ENCODE measurements at regions not wholly inside any gene's neighbourhood (a gene's known extent, or its start where the extent isn't known, plus 50 kb on each side); places are given as distances from the start of the nearest gene placed in this dataset.
"Not testable (repeated sequence)": the region's sequence is repeated elsewhere in the genome, so short reads cannot be mapped to it uniquely, and the experiment has no call there.

DNA sequence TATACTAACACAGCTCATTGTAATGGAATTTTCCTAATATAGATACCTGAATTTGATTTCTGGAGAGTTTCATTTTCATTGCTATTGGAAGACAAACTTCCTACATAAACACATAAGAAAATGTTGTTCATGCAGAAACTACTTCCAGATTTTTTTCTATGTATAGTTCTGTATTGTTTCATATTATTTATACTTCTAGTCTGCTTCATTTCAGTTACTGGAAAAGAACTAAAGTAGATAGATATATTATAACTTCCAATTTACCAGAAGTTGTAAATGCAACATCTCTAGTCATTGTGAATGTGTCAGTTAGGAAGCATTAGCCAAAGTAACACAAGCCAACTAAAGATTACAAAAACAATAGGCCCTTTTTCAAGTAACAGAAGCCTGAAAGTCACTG, 147.3 kb upstream of the ZNF385D start:
- no peak for DNase-seq

DNA sequence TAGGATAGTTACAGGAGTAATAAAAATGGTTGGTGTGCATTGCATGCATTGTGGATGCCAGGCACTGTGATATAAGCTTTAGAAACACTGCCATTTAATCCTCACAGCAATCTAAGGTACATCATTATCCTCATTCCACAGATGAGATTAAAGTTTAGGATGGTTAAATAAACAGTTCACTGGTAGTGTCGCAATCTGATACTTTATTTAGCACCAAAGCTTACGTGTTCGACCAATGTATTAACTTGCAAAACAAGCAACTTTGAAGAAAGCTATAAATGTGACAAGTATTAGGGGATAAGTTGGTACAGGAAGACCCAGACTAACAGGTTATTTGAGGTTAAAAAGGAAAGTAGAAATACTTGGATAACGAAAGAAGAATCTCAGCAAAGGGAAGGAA, 150.5 kb upstream of the ZNF385D start:
- DNase-seq: no peak

DNA sequence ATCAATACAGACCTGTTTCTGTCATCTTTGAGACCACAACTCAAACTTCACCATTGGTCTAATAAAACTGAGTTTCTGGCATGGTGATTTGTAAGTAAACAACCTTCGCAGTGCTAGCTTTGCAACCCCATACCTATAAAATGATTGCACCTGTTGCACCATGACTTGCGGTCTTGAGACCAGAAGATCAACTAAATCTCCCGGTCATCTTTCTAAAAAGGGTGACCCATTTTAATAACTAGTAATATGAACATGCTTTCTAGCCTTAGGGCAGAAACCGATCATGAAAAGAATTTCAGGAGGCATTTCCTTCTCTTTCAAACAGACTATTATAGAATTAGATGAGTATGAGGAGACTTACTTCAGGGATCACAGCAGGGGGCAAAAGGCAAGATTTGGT, 151.9 kb upstream of the ZNF385D start:
- no peak for DNase-seq

DNA sequence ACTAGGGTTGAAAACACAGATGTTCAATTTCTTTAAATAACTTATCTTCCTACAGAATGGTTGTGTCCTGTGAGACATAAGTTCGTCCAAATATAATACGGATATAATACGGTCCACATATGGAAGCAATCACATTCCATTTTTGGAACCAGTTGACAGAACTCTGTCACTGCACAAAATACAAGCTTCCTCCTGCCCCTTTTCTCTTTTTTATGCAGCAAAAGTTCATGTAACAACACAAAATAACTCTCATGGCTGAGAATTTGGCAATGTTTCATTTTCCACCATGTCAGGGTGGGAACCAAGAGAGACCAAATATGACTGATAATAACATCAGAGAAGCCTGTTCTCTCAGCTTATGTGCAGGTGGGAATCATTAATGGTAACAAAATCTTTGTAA, 158.1 kb upstream of the ZNF385D start:
- DNase-seq: no peak

DNA sequence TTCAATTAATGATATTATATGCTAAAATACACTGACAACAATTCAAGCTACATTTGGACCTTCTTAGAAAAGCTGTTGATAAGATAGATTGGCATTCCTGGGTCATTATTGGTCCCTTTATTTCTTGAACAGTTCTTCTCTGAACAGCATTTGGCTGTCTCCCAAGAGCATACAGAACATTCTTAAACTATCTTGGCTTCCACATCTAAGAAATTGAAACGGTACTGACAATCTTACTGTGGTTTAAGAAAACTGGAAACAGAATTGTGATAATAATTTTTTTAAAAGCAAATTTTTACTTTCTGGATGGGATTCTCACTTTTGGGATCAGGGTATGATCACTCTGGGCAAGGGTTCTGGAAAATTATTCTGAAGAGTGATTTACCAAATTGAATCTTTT, 161.7 kb upstream of the ZNF385D start:
- DNase-seq: no peak

DNA sequence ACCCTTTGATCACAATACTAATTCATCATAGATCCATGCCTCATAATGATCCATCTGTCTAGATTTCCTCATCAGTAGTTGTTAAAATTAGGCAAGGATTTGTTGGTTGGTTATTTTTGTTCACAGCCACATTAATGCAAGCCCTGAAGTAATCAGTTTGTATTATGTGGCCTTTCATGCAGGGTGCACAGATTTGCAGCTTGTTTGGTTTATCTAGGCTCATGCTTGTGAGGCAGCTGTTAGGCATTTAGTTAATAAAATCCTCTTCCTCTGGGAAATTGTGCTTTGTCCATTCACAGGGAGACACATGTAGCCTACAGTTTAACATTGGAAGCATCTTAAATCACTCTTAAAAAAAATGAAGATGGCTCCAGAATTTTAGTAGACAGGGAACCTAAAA, 162.8 kb upstream of the ZNF385D start:
- DNase-seq: no peak

DNA sequence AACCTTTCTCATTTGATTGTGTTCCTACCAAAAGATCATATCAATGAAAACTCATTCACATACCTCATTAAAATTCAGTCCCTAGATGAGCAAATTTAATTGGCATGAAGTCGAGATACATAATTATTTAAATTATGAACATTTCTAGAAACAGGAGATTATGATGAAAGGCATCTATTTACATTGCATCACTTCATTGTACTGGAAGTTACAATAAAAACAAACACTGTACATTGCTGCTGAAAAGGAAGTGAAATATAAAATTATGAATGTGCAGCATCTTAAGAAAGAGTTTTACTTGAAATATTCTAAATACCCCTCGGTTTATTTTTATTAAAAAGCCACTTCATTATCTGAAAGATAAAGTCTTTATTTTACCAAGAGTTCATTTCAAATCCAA, 163.4 kb upstream of the ZNF385D start:
- no peak for DNase-seq

DNA sequence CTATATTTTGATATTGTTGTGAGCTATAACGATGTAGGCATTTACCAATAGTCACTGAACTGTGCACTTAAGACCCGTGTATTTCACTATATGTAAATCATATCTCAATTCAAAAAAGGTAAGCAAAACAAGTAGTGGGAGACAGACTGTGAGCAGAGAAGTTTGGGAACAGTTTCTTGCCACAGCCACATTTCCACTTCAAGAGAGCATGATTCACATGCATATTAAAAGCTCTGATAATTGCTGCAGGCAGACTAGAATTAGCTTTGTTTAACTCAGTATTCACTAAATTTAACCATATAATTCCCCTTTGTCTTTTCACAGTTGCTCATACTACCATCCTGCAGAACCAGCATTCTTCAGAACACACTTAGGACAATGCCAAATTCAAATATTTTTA, 168.4 kb upstream of the ZNF385D start:
- DNase-seq: no peak

DNA sequence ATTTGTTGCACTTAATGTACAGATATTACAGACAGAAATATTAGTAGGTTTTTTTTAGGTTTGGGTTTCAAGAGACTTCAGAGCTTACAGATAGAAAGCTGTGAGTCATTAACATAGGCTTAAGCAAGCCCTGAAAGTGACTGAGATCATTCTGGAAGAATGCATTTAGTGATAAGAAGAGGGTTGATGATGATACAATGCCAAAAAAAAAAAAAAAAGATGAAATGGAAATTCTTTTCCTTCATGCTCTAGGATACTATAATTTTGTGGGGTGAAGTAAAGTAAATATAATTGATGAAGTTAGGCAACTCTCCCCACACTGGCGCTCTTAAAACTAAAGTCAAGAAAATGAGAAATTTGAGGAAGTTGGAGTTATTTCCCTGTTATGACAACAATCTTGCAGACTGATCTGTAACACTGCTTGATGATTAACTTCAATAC, 169.4 kb upstream of the ZNF385D start:
- DNase-seq: no peak

DNA sequence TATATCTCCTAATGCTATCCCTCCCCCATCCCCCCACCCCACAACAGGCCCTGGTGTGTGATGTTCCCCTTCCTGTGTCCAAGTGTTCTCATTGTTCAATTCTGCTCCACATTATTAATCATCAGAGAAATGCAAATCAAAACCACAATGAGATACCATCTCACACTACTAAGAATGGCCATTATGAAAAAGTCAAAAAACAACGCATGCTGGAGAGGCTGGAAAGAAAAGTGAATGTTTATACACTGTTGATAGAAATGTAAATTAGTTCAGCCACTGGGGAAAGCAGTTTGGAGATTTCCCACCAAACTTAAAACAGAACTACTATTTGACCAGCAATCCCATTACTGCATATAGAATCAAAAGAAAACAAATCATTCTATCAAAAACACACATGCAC, 172.1 kb upstream of the ZNF385D start:
- not testable (repeated sequence) for DNase-seq

DNA sequence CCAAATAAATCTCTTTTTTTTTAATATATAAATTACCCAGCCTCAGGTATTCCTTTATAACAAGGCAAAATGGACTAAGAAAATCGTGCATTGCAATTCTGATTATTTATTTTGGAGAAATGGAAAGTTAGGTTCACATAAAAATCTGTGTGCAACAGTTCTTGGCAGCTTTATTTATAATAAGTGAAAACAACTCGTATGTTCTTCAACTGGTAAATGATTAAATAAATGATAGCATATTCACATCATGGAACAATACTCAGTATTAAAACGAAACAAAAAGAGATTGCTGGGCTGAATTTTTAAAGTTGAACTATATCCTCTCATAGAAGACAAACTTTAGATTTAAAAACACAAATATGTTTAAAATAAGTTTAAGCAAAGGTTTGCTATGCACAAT, 176.3 kb upstream of the ZNF385D start:
- DNase-seq: no peak

DNA sequence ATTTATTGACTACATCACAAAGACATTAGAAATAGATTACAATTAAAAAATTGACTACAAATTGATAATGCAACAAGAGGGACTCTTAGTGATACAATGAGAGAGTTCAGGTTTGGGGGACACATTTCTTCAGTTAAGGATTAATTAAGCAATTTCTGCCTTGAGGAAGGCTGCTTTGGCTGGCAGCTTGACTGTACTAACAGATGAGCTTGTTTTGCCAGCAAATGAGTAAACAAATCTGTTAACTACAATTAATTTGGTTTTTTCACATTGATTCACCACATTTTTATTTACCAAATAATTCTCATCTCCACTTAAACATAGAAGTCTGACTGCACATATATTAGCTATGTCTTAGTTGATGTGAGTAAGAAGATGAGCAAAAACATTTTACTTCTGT, 183.6 kb upstream of the ZNF385D start:
- DNase-seq: no peak

DNA sequence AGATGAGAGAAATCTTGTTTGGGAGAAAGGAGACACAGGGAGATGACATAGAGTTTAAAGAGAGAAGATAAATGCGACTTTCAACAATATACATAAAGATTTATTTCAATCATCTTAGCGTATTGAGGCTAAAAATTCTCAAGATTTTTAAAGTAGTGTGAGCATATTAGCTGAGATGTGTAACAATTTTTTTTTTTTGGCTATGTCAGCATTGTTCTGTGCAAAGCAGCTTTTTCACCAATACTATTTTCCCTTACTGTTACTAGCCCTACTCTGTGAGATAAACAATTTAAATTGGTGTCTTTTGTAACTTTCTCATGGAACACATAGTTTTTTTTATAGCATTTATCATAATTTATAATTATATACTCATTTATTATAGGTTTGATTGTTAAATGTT, 185.2 kb upstream of the ZNF385D start:
- DNase-seq: no peak

DNA sequence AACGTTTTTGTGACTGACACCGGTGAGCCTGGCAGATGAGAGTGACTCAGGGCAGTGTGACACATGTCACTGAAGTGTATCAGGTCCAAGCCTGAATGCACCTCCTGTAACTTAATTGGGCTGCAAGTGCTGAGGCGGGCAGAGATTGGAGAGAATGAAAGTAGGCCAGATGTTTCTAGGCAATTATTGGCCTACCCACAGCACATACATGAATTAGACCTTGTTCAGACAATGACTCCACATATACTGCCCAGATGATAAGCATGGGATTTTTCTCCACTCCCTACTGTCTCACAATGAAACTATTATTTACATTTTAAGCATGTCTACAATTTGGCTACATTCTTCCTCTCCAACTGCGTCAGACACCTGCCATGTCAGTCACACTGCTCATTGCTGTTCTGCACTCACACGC, 187.3 kb upstream of the ZNF385D start:
- DNase-seq: no peak

DNA sequence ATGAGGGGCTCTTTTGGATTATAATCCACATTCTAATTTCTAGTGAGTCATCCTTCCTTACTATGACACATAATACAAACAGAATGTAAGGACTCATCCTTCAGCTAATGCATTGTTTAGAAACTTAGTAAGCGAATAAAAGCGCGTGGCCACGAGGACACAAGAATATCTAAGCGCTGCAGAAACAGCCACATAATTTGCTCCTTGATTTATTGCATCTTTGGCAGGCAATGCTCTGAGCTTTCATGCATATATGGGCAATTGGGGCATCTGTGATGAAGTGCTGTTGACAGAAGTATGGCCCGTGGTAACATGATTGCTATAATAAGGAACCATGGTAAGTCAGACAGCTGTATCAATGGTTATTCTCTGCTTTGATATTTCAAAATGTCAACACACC, 191.3 kb upstream of the ZNF385D start:
- peak; percentile 38 for DNase-seq

DNA sequence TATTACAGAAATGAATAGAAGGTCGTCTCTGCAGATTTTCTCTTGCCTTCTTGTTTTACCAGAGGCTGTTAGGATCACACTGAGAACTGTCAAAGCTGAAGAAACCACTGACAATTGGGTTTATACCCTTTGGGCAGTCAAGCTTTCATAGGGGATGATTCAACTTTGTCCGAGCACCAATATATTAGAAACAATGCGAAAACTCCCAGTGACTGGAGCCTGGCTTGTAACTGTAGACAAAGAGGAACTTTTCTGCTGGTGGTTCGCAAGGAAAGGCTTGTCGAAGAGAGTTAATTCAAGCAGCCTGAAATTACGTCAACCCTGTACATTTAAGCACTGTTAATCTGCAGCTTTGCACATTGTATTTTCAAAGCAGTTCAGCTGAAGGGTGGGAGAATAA, 193.2 kb upstream of the ZNF385D start:
- DNase-seq: no peak

DNA sequence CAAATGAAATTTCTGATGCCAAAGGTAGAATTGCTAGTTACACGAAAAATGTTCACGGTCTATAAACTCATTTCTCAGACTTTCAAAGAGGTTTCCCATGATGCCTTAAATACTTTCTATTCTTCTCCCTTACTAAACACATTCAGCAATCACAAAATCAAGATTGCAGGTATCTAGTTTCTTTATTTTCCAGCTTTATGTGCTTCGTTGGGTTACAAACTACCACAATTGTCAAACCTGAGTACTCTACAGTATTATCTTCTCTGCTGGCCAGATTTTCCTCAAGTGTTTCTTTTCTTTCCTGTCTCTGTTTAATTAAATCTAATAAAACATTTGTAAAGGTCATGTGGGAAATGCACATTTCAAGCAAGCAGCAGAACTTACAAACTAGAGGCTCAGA, 201.8 kb upstream of the ZNF385D start:
- DNase-seq: no peak

DNA sequence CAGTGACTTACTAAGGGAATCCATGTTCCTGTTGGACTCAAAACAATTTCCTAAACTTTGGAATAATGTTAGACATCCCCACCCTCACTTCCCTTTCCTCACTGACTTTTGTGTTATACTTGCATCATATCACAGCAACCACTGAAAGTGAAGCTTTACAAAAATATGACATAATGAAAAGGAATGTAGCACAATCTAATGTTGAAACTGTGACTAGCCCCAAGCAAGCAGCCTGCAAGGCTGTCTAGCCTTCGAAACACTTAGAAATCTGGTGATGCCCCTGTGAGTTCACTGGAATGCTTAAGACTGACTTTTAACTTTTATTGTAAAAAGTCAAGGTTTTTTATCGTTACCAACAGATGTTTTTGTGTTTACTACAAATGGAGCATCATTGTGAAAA, 203.7 kb upstream of the ZNF385D start:
- DNase-seq: no peak

DNA sequence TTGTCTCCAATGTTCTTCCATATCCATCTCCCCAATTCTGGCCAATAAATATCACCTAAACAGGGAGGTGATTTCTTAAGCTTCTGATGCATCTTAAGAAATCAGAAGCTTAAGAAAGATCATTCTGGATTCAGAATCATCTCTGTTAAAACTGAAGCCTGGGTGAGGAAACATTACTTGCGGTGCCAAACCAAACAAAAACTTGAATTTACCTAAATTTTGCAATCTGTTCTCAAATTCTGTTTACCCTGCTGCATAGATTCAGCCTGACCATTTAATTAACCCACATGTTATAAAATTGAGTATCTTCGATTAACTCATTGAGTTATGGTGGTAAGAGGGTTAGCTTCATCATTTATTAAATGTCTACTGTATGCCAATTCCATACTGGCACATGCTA, 204.4 kb upstream of the ZNF385D start:
- DNase-seq: no peak

DNA sequence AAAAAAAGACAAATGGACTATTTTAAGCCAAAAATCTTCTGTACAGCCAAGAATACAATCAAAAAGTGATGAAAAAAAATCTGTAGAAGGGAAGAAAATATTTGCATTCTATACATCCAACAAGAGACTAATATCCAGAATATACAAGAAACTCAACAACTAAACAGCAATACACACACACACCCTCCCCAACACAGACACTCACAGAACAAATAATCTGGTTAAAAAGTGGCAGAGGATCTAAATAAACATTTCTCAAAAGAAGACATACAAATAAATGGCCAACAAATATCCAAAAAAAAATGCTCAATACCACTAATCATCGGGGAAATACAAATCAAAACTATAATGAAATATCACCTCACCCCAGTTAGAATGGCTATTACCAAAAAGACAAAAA, 209.0 kb upstream of the ZNF385D start:
- no peak for DNase-seq

DNA sequence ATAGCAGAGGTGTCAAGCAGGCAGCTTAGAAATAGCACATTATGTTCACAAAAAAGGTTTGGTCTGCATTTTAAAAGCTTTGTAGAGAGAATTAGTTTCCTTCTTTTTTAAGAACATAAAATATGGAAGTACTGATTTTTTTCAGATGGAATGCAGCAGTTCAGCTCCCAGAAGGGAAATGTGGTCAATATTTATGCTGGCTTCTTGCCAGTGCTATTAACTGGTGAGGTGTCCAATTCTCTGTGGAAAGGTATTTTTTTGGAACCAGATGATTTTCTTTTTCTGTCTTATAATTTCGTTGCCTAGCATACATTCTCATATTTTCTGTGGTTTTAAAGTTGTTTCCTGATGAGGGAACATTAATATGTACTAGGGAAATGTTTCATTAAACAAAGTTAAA, 211.4 kb upstream of the ZNF385D start:
- no peak for DNase-seq

DNA sequence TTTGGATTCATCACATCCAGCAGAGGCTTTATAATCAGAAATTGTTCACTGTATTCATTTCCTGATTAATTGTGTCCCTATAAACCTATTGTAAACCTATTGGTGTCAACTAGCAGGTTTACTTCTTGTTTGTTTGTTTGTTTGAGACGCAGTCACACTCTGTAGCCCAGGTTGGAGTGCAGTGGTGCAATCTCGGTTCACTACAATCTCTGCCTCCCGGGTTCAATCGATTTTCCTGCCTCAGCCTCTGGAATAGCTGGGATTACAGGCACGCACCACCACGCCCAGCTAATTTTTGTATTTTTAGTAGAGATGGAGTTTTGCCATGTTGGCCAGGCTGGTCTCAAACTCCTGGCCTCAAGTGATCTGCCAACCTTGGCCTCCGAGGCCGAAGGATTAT, 215.4 kb upstream of the ZNF385D start:
- DNase-seq: not testable (repeated sequence)

DNA sequence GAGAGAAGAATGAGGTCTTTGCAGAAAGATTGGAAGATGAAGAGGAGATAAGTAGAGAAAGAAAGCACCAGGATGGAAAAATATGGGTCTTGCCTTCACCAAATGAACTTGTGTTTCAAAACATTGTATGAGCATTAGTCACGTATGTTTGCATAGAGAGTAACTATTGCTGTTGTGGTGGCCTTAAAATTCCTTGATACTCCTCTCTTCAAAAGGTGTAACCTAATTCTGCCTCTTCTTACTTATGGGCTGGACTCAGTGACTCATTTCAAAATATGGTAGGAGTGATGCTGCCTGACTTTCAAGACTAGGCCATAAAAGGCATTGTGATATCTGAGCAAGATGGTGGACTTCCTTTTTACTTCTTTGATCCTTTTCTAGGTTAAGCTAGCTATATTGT, 228.7 kb upstream of the ZNF385D start:
- no peak for DNase-seq

DNA sequence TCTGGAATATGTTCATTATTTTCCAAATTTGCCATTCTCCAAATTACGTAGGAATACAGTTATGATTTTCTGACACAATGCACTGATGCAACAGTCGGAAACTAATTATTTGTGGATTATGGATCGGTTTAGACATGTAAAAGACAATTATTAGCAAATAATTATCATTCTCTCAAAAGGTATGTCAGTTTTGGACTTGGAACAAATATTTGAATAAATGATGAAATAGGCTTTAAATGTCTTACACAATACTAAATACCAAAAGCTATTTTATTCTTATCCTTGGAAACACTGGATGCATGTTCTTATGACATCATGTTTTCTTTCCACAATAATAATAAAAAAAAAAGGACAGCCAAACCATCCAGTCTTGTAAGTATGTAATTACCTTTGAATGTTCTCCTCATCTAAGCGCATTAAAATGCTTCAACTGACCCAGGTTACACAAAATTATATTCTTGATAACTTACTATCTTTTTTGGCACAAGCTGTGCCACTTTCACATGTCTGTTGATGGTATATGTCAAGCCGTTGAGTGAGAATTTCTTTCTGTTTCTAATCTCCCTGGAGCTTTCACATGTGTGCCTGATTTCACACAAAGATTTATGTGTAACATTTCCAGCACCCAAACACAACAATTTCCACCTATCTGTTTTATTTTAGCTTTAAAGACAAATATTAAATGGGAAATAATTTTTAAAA, 238.5 kb upstream of the ZNF385D start:
- DNase-seq: no peak

DNA sequence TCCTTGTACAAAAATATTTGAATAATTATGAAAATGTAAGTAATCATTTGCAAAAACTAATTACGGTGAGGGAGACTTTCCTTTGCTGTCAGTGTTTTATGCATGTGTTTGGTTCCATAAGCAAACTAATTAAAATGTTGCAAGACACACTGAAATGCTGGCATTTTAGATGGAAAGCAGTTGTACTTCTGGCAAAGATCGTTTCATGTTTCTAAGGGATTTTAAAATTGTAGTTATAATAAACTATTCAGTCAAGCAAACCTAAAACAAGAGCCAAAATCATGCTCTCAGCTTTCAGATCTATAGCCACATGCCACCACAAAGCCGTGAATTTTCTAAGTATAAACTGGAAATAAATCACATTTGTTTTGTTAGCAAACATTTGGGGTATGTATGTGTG, 240.1 kb upstream of the ZNF385D start:
- no peak for DNase-seq
